ENCODE measurements at regions not wholly inside any gene's neighbourhood (a gene's known extent, or its start where the extent isn't known, plus 50 kb on each side); places are given as distances from the start of the nearest gene placed in this dataset.

- Mint-ChIP-seq H3K4me1 (no peaks in the 10 kb centered on the region), H3K9me3 (peaks cover 4% of the 10 kb centered on the region), H3K27ac (ENCODE audit: low read depth) (no peak overlapping the region), H3K36me3 (ENCODE audit: insufficient read depth) (no peaks in the 10 kb centered on the region), H3K27me3 (peaks cover 25% of the 10 kb centered on the region), H3K4me3 (no peak overlapping the region)
- ATAC-seq (replicated peaks; ENCODE audit: extremely low read depth, poor library complexity, severe bottlenecking) (no peak), DNase-seq (ENCODE audit: low spot score in 2 of 2) (no peak)
These were observed 141.3 kb upstream of the POU2AF2 start for GRCh38 chr11:111104185-111104584.

- H3K27me3 Mint-ChIP-seq: peaks cover 40% of the 10 kb centered on the region
- no peak overlapping the region for H3K4me3 Mint-ChIP-seq
- ATAC-seq (replicated peaks; ENCODE audit: extremely low read depth, poor library complexity, severe bottlenecking) (no peak), DNase-seq (ENCODE audit: low spot score in 2 of 2) (no peak)
- H3K36me3 Mint-ChIP-seq (ENCODE audit: insufficient read depth): no peaks in the 10 kb centered on the region
- peaks cover 4% of the 10 kb centered on the region for H3K9me3 Mint-ChIP-seq
- no peaks in the 10 kb centered on the region for H3K4me1 Mint-ChIP-seq
- H3K27ac Mint-ChIP-seq (ENCODE audit: low read depth): no peak overlapping the region
These were observed 143.6 kb upstream of the POU2AF2 start for GRCh38 chr11:111101881-111102280.

- DNase-seq (ENCODE audit: low spot score in 2 of 2) (no peak), ATAC-seq (replicated peaks; ENCODE audit: extremely low read depth, poor library complexity, severe bottlenecking) (no peak)
- no peak overlapping the region for H3K27ac Mint-ChIP-seq (ENCODE audit: low read depth)
- H3K9me3 Mint-ChIP-seq: peaks cover 4% of the 10 kb centered on the region
- peaks cover 32% of the 10 kb centered on the region for H3K27me3 Mint-ChIP-seq
- no peaks in the 10 kb centered on the region for H3K4me1 Mint-ChIP-seq
- H3K4me3 Mint-ChIP-seq: no peak overlapping the region
- H3K36me3 Mint-ChIP-seq (ENCODE audit: insufficient read depth): no peaks in the 10 kb centered on the region
These were observed 146.4 kb upstream of the POU2AF2 start for GRCh38 chr11:111099028-111099713.

GRCh38 chr11:111098091-111098490 is 147.4 kb upstream of the POU2AF2 start:
- Mint-ChIP-seq H3K27me3 (peaks cover 32% of the 10 kb centered on the region), H3K36me3 (ENCODE audit: insufficient read depth) (no peaks in the 10 kb centered on the region), H3K4me1 (no peaks in the 10 kb centered on the region), H3K9me3 (peaks cover 4% of the 10 kb centered on the region), H3K27ac (ENCODE audit: low read depth) (no peak overlapping the region), H3K4me3 (no peak overlapping the region)
- no peak for DNase-seq (ENCODE audit: low spot score in 2 of 2)
- no peak for ATAC-seq (replicated peaks; ENCODE audit: extremely low read depth, poor library complexity, severe bottlenecking)

- Mint-ChIP-seq H3K4me1 (no peaks in the 10 kb centered on the region), H3K4me3 (no peak overlapping the region), H3K9me3 (peaks cover 4% of the 10 kb centered on the region), H3K27ac (ENCODE audit: low read depth) (no peak overlapping the region), H3K27me3 (peaks cover 41% of the 10 kb centered on the region), H3K36me3 (ENCODE audit: insufficient read depth) (no peaks in the 10 kb centered on the region)
- ATAC-seq (replicated peaks; ENCODE audit: extremely low read depth, poor library complexity, severe bottlenecking) (no peak), DNase-seq (ENCODE audit: low spot score in 2 of 2) (no peak)
These were observed 148.3 kb upstream of the POU2AF2 start for GRCh38 chr11:111097191-111097590.

GRCh38 chr11:111095327-111095726 is 150.2 kb upstream of the POU2AF2 start:
- Mint-ChIP-seq H3K36me3 (ENCODE audit: insufficient read depth) (no peaks in the 10 kb centered on the region), H3K4me3 (no peak overlapping the region), H3K9me3 (peaks cover 2% of the 10 kb centered on the region), H3K27me3 (peaks cover 53% of the 10 kb centered on the region), H3K4me1 (no peaks in the 10 kb centered on the region), H3K27ac (ENCODE audit: low read depth) (no peak overlapping the region)
- DNase-seq (ENCODE audit: low spot score in 2 of 2) (no peak), ATAC-seq (replicated peaks; ENCODE audit: extremely low read depth, poor library complexity, severe bottlenecking) (no peak)

- Mint-ChIP-seq H3K27me3 (peaks cover 70% of the 10 kb centered on the region), H3K27ac (ENCODE audit: low read depth) (no peak overlapping the region), H3K4me3 (no peak overlapping the region), H3K9me3 (no peaks in the 10 kb centered on the region), H3K4me1 (no peaks in the 10 kb centered on the region), H3K36me3 (ENCODE audit: insufficient read depth) (no peaks in the 10 kb centered on the region)
- no peak for ATAC-seq (replicated peaks; ENCODE audit: extremely low read depth, poor library complexity, severe bottlenecking)
- no peak for DNase-seq (ENCODE audit: low spot score in 2 of 2)
These were observed 152.5 kb upstream of the POU2AF2 start for GRCh38 chr11:111093061-111093460.

GRCh38 chr11:111091321-111091938 is 154.1 kb upstream of the POU2AF2 start:
- no peaks in the 10 kb centered on the region for H3K4me1 Mint-ChIP-seq
- DNase-seq (ENCODE audit: low spot score in 2 of 2): no peak
- H3K36me3 Mint-ChIP-seq (ENCODE audit: insufficient read depth): no peaks in the 10 kb centered on the region
- H3K27me3 Mint-ChIP-seq: peaks cover 54% of the 10 kb centered on the region
- no peak overlapping the region for H3K4me3 Mint-ChIP-seq
- no peaks in the 10 kb centered on the region for H3K9me3 Mint-ChIP-seq
- H3K27ac Mint-ChIP-seq (ENCODE audit: low read depth): no peak overlapping the region
- ATAC-seq (replicated peaks; ENCODE audit: extremely low read depth, poor library complexity, severe bottlenecking): no peak

- H3K4me1 Mint-ChIP-seq: no peaks in the 10 kb centered on the region
- H3K9me3 Mint-ChIP-seq: no peaks in the 10 kb centered on the region
These were observed 155.8 kb upstream of the POU2AF2 start for GRCh38 chr11:111089759-111090158.

GRCh38 chr11:111088847-111089355 is 156.6 kb upstream of the POU2AF2 start:
- H3K4me3 Mint-ChIP-seq: no peak overlapping the region
- no peaks in the 10 kb centered on the region for H3K4me1 Mint-ChIP-seq
- DNase-seq (ENCODE audit: low spot score in 2 of 2): no peak
- ATAC-seq (replicated peaks; ENCODE audit: extremely low read depth, poor library complexity, severe bottlenecking): no peak
- no peak overlapping the region for H3K27ac Mint-ChIP-seq (ENCODE audit: low read depth)
- no peaks in the 10 kb centered on the region for H3K9me3 Mint-ChIP-seq
- no peaks in the 10 kb centered on the region for H3K36me3 Mint-ChIP-seq (ENCODE audit: insufficient read depth)
- H3K27me3 Mint-ChIP-seq: peaks cover 48% of the 10 kb centered on the region

More at GRCh38 chr11:111089759-111090158, 155.8 kb upstream of the POU2AF2 start:
- no peak for DNase-seq (ENCODE audit: low spot score in 2 of 2)
- Mint-ChIP-seq H3K4me3 (no peak overlapping the region), H3K36me3 (ENCODE audit: insufficient read depth) (no peaks in the 10 kb centered on the region), H3K27ac (ENCODE audit: low read depth) (no peak overlapping the region), H3K27me3 (peaks cover 48% of the 10 kb centered on the region)
- no peak for ATAC-seq (replicated peaks; ENCODE audit: extremely low read depth, poor library complexity, severe bottlenecking)

- peaks cover 2% of the 10 kb centered on the region for H3K36me3 Mint-ChIP-seq (ENCODE audit: insufficient read depth)
- no peak overlapping the region for H3K27ac Mint-ChIP-seq (ENCODE audit: low read depth)
- H3K9me3 Mint-ChIP-seq: no peaks in the 10 kb centered on the region
- H3K27me3 Mint-ChIP-seq: peaks cover 43% of the 10 kb centered on the region
- H3K4me1 Mint-ChIP-seq: no peaks in the 10 kb centered on the region
- ATAC-seq (replicated peaks; ENCODE audit: extremely low read depth, poor library complexity, severe bottlenecking) (no peak), DNase-seq (ENCODE audit: low spot score in 2 of 2) (no peak)
- no peak overlapping the region for H3K4me3 Mint-ChIP-seq
These were observed 159.5 kb upstream of the POU2AF2 start for GRCh38 chr11:111086058-111086457.

GRCh38 chr11:111082664-111083063 is 162.9 kb upstream of the POU2AF2 start:
- H3K27ac Mint-ChIP-seq (ENCODE audit: low read depth): no peak overlapping the region
- no peaks in the 10 kb centered on the region for H3K9me3 Mint-ChIP-seq
- ATAC-seq (replicated peaks; ENCODE audit: extremely low read depth, poor library complexity, severe bottlenecking): no peak
- DNase-seq (ENCODE audit: low spot score in 2 of 2): no peak
- peaks cover 2% of the 10 kb centered on the region for H3K36me3 Mint-ChIP-seq (ENCODE audit: insufficient read depth)
- H3K4me3 Mint-ChIP-seq: no peak overlapping the region
- H3K27me3 Mint-ChIP-seq: peaks cover 29% of the 10 kb centered on the region
- H3K4me1 Mint-ChIP-seq: no peaks in the 10 kb centered on the region

GRCh38 chr11:111081021-111081511 is 164.5 kb upstream of the POU2AF2 start:
- peaks cover 2% of the 10 kb centered on the region for H3K36me3 Mint-ChIP-seq (ENCODE audit: insufficient read depth)
- H3K9me3 Mint-ChIP-seq: no peaks in the 10 kb centered on the region
- H3K27ac Mint-ChIP-seq (ENCODE audit: low read depth): no peak overlapping the region
- no peak overlapping the region for H3K4me3 Mint-ChIP-seq
- H3K27me3 Mint-ChIP-seq: peaks cover 29% of the 10 kb centered on the region
- ATAC-seq (replicated peaks; ENCODE audit: extremely low read depth, poor library complexity, severe bottlenecking) (no peak), DNase-seq (ENCODE audit: low spot score in 2 of 2) (no peak)
- H3K4me1 Mint-ChIP-seq: no peaks in the 10 kb centered on the region
